HFF-Myc (cell line): ENCODE measurements at regions not wholly inside any gene's neighbourhood (a gene's known extent, or its start where the extent isn't known, plus 50 kb on each side); places are given as distances from the start of the nearest gene placed in this dataset.

ENCODE experiments used
- DNase-seq: peaks from one replicate; pipeline ENCODE4 v3.0.0-alpha.2; 2011; ENCODE audit warnings: low read depth; ENCODE audit errors: extremely low read depth
- H3K4me3 ChIP-seq: replicated peaks from 2 replicates; pipeline ENCODE4 v1.5.1; 2011; ENCODE audit warnings: low read depth, mild to moderate bottlenecking, control low read depth, low read length
- CTCF ChIP-seq: IDR thresholded peaks from 2 replicates; pipeline ENCODE4 v1.5.1; 2012; ENCODE audit warnings: mild to moderate bottlenecking, low read depth, low read length, control low read depth; ENCODE audit errors: missing control alignments

- H3K4me3 ChIP-seq, result no peak overlapping the region
- no peak for DNase-seq
Measured at GRCh38 chr14:51554953-51555352, 96.8 kb upstream of the FRMD6 start.

GRCh38 chr14:51561141-51561540, 90.6 kb upstream of the FRMD6 start:
- H3K4me3 ChIP-seq, result no peak overlapping the region
- DNase-seq, result no peak

More at GRCh38 chr14:51554953-51555352, 96.8 kb upstream of the FRMD6 start:
- no peak for TF ChIP-seq CTCF

GRCh38 chr14:51562816-51563215, 88.9 kb upstream of the FRMD6 start:
- no peak overlapping the region for H3K4me3 ChIP-seq
- no peak for DNase-seq
- no peak for TF ChIP-seq CTCF

More at GRCh38 chr14:51561141-51561540, 90.6 kb upstream of the FRMD6 start:
- TF ChIP-seq CTCF, result no peak

- H3K4me3 ChIP-seq, result no peak overlapping the region
- DNase-seq, result no peak
- TF ChIP-seq CTCF, result no peak
Measured at GRCh38 chr14:51563560-51563959, 88.2 kb upstream of the FRMD6 start.

GRCh38 chr14:51564460-51564859, 87.2 kb upstream of the FRMD6 start:
- TF ChIP-seq CTCF, result no peak
- H3K4me3 ChIP-seq, result no peak overlapping the region
- DNase-seq, result no peak

- H3K4me3 ChIP-seq, result no peak overlapping the region
- DNase-seq, result no peak
- no peak for TF ChIP-seq CTCF
Measured at GRCh38 chr14:51564986-51565604, 86.6 kb upstream of the FRMD6 start.

- no peak overlapping the region for H3K4me3 ChIP-seq
- TF ChIP-seq CTCF, result no peak
- DNase-seq, result no peak
Measured at GRCh38 chr14:51566831-51567582, 84.7 kb upstream of the FRMD6 start.
